GM10266 (cell line): ENCODE measurements at regions not wholly inside any gene's neighbourhood (a gene's known extent, or its start where the extent isn't known, plus 50 kb on each side); places are given as distances from the start of the nearest gene placed in this dataset.
A peak's percentile ranks its signal among the peaks of the same experiment; 100 is the strongest.

Experiments used
- DNase-seq: peaks from one replicate; pipeline ENCODE4 v3.0.0; 2012; ENCODE audit errors: extremely low spot score
- TF ChIP-seq, protein P1 (sequence below): IDR thresholded peaks from 2 replicates; pipeline ENCODE4 v1.5.1; 2012; ENCODE audit warnings: mild to moderate bottlenecking, low read depth; ENCODE audit not compliant: control insufficient read depth, insufficient read depth; ENCODE audit errors: missing control alignments

DNA sequence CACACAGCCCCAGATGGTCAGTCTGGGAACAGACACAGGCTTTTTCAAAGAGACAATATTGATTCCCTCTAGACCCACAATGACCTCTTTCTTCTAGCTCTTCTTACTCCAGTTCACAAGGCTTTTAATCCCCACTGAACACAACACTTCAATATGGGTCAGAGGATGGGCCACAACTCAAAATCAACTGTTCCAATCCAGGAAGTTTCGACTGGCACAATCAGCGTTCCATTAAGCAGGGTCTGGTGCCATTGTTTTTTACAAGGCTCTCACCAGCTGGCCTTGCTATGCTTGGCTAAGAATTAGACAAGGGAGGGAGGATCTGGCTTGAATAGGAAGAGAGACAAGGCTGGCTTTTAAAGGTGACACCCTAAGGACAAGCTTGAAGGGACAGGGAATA lies 199.4 kb upstream of the SLC24A2 start:
- TF ChIP-seq, protein P1, sequence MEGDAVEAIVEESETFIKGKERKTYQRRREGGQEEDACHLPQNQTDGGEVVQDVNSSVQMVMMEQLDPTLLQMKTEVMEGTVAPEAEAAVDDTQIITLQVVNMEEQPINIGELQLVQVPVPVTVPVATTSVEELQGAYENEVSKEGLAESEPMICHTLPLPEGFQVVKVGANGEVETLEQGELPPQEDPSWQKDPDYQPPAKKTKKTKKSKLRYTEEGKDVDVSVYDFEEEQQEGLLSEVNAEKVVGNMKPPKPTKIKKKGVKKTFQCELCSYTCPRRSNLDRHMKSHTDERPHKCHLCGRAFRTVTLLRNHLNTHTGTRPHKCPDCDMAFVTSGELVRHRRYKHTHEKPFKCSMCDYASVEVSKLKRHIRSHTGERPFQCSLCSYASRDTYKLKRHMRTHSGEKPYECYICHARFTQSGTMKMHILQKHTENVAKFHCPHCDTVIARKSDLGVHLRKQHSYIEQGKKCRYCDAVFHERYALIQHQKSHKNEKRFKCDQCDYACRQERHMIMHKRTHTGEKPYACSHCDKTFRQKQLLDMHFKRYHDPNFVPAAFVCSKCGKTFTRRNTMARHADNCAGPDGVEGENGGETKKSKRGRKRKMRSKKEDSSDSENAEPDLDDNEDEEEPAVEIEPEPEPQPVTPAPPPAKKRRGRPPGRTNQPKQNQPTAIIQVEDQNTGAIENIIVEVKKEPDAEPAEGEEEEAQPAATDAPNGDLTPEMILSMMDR: no peak
- no peak for DNase-seq

DNA sequence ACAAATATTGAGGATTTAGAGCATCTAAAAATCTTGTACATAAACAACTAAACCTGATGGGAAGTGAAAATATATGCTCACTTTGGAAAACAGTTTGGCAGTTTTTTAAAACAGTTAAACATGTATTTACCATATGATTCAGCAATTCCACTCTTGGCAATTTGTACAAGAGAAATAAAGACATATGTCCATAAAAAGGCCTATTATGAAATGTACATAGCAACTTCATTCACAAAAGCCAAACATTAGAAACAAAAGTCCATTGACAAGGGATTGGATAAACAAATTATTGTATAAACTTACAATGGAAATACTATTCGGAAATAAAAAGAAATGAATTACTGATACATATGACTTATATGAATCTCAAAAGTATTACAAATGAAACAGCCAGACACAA lies 196.2 kb upstream of the SLC24A2 start:
- TF ChIP-seq, protein P1: no peak
- DNase-seq: no peak

DNA sequence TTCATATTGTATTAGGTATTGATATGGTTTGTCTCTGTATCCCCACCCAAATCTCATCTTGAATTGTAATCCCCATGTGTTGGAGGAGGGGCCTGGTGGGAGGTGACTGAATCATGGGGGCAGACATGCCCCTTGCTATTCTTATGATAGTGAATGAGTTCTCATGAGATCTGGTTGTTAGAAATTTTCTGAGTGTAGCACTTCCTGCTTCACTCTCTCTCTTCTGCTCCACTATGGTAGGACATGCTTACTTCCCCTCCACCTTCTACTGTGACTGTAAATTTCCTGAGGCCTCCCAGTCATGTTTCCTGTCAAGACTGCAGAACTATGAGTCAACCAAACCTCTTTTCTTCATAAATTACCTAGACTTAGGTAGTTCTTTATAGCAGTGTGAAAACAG lies 187.4 kb upstream of the SLC24A2 start:
- DNase-seq: no peak
- TF ChIP-seq, protein P1: no peak

DNA sequence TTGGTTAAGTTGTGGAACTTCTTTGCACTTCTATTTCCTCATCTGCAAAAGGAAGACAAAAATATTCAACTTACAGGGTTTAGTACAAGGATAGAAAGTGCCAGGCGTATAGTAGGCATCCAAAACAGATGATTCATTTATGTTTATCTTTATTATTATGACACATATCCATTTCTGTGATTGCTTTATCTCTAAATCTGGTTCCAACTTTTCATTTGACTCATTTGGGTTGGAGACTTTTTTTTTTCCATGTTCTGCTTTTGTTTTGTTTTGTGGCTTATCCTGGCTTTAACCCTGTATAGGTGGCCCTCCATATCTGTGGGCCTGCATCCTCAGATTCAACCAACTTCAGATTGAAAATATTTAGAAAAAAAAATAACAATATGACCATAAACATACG lies 186.7 kb upstream of the SLC24A2 start:
- no peak for DNase-seq
- TF ChIP-seq, protein P1: no peak

DNA sequence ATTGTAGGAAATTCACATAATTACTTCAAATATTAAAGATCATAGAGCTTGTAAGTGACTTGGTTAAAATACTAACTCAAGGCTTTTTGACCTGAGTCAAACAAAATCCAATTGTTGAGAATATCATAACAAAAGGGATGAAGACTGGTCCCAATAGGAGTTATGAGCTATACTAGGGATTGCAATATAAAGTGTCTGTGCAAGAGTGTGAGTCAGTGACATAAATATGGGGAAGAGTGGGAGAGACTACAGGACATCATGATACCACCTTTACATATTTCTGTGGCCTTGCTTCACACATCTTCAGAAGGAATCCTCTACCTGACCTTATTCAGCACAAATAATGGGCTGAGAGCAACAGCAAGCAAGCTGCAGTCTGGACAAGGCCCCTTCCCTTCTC lies 180.9 kb upstream of the SLC24A2 start:
- TF ChIP-seq, protein P1: no peak

DNA sequence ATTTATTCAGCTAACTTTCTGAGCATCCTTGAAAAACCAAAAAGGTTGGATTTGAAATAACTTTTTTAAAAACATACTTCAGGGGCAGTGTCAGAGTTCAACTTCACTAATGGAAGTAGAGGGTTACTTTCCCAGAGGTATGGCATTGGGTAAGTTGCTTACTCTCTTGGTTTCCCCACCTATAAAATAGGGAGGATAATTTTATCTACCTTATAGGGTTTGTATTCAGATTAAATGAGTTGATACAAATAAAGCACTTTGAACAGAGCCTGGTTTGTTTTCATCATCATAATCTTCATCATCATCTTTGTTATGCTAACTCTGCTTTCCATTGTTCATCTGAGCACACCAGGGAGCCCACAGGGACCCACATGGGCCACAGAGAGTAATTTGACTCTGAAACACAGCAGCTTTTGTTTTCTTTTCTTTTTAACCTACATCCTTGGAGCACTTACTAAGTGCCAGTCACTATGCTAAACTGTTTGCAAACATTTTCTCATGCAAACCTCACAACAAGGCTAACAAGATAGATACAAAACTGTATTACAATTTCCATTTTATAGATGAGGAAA lies 179.1 kb upstream of the SLC24A2 start:
- TF ChIP-seq, protein P1: no peak
- DNase-seq: no peak

More for the DNA sequence above, 180.9 kb upstream of the SLC24A2 start:
- no peak for DNase-seq

DNA sequence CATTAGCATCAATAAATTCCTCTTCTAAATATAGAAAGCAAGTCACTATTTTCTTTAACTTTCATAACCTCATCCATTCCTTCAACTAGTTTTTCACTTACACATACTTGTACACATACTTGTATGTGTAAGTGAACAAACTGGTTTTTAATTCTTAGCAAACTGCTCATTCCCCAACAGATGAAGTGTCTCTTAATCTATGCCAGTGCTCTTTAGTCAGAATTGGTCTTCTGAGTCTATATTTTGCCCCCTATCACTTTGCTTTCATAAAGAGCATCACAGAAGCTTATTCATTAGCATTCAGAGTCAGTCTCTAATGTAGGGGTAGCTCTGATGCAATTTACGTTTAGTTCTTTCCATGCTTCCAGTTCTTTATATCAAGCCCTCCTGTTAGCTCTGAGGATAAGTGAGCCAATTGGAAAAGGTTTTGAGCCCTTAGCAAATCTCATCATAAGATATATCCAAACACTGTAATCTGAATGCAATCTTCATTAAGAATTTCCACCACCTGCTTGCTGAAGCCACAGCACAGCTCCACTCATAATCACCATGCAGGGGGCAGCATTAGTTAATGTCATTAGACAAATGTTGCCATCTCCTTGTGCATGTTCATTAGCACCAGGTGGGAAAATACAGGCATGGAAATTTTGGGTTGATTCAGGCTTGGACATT lies 178.5 kb upstream of the SLC24A2 start:
- DNase-seq: no peak
- TF ChIP-seq, protein P1: peak; percentile 14
